Heart right ventricle (tissue), 16 donors: ENCODE measurements at regions not wholly inside any gene's neighbourhood (a gene's known extent, or its start where the extent isn't known, plus 50 kb on each side); places are given as distances from the start of the nearest gene placed in this dataset.

ENCODE experiments used
- ATAC-seq, 8 donors: fragments of 200-7000 bp; cut with Tn5 transposase; one replicate each; pipeline ENCODE4 v1.9.1; 2020; ENCODE audit warnings: mild to moderate bottlenecking in 8 of 8, moderate library complexity in 8 of 8, moderate number of reproducible peaks in 1 of 8
- DNase-seq, 2 donors: peaks; one replicate each; pipeline ENCODE4 v3.0.0-alpha.2; 2020
- H3K27ac ChIP-seq, 10 donors: fragments of 200-600 bp; sonication (generic) in 2 of 10; one replicate each; pipeline versions ENCODE4 v1.5.0 to v1.8.0; 2020 to 2022; ENCODE audit warnings: mild to moderate bottlenecking in 3 of 10
- H3K27me3 ChIP-seq, 7 donors: fragments of 200-600 bp; one replicate each; pipeline ENCODE4 v1.8.0; 2021 to 2022; ENCODE audit warnings: mild to moderate bottlenecking in 2 of 7
- H3K36me3 ChIP-seq, 9 donors: fragments of 200-600 bp; sonication (generic) in 1 of 9; one replicate each; pipeline versions ENCODE4 v1.5.0 to v1.8.0; 2020 to 2022; ENCODE audit warnings: mild to moderate bottlenecking in 2 of 9
- H3K4me1 ChIP-seq, 9 donors: fragments of 200-600 bp; sonication (generic) in 1 of 9; one replicate each; pipeline versions ENCODE4 v1.5.0 to v1.8.0; 2020 to 2022; ENCODE audit warnings: mild to moderate bottlenecking in 4 of 9
- H3K4me3 ChIP-seq, 10 donors: fragments of 200-600 bp; sonication (generic) in 2 of 10; one replicate each; pipeline versions ENCODE4 v1.5.0 to v1.8.0; 2020 to 2022; ENCODE audit warnings: mild to moderate bottlenecking in 7 of 10, moderate library complexity in 2 of 10
- H3K9me3 ChIP-seq, 11 donors: fragments of 200-600 bp in 10 of 11; sonication (generic) in 2 of 11; one replicate each; pipeline versions ENCODE4 v1.5.0 to v1.8.0; 2013 to 2022; ENCODE audit warnings: mild to moderate bottlenecking in 2 of 11, control low read depth in 1 of 11, moderate library complexity in 1 of 11
- WGBS, 2 donors: extraction: QIAGEN DNeasy Blood & Tissue Kit; methylation state at CpG; one replicate each; pipeline ENCODE4 v1.1.7; 2013; ENCODE audit warnings: inconsistent platforms in 1 of 2; 5-methylcytosine and 5-hydroxymethylcytosine counted together
- intact Hi-C, 10 donors: fragments of 100-400 bp; cut with DNase I; formaldehyde crosslinking; loops; one replicate each; pipeline versions ENCODE4 v1.11.1 to v1.14.2; 2022
- TF ChIP-seq, protein P1 (sequence below), 9 donors: fragments of 200-600 bp; sonication (generic) in 2 of 9; IDR thresholded peaks; one replicate each; pipeline versions ENCODE4 v1.5.0 to v1.8.0; 2021 to 2022; ENCODE audit warnings: antibody characterized with exemption in 9 of 9, mild to moderate bottlenecking in 5 of 9, moderate library complexity in 1 of 9
- donor health status: Arrhythmogenic right ventricular cardiomyopathy.
- donor health status: ischemic (EF 13 %, LVEDD 7.1; RV severe dilation, severe dysfunction).
- donor health status: healthy with polysubstance abuse.
- donor health status: DM: no; HTN: yes; CAD: no.
- donor health status: DM: no; HTN: no; CAD: no.
- donor health status: ischemic (EF 25% LVEDD 6.9; RV normal size, moderate dysfunction).
- donor health status: ischemic (EF 25% LVEDD 5.7; RV mildly dilated, moderate dysfunction).
- donor health status: healthy.
- donor health status: DM: yes; HTN: yes; CAD: no.
- donor health status: Ischemic cardiomyopathy.
- donor health status: ischemic (EF 35%, LVEDD 5.7; RV mildly dilated, moderate dysfunction).
- donor health status: nonischemic (EF 11% LVEDD 7.7; RV severe dilation, severe dysfunction).
- donor health status: DM: yes; HTN: yes; CAD: no.
- donor health status: PGD.
- donor health status: ischemic (EF 29% LVEDD 5.4; RV normal size, mild dysfunction).
- donor health status: nonischemic (EF 23%, LVEDD 6.1; RV moderate dilation, normal function).

GRCh38 chr2:111701266-111701665, 182.7 kb downstream of the ANAPC1 start:
- Histone ChIP-seq H3K27me3 (no peaks in the 10 kb centered on the region), H3K27ac (peak overlapping the region in 1 of 10 donors; percentile 49), H3K9me3 (no peaks in the 10 kb centered on the region), H3K4me1 (peaks cover 0 to 66% (median 10%) of the 10 kb centered on the region in 9 donors), H3K36me3 (no peaks in the 10 kb centered on the region), H3K4me3 (no peak overlapping the region)
- TF ChIP-seq, protein P1, sequence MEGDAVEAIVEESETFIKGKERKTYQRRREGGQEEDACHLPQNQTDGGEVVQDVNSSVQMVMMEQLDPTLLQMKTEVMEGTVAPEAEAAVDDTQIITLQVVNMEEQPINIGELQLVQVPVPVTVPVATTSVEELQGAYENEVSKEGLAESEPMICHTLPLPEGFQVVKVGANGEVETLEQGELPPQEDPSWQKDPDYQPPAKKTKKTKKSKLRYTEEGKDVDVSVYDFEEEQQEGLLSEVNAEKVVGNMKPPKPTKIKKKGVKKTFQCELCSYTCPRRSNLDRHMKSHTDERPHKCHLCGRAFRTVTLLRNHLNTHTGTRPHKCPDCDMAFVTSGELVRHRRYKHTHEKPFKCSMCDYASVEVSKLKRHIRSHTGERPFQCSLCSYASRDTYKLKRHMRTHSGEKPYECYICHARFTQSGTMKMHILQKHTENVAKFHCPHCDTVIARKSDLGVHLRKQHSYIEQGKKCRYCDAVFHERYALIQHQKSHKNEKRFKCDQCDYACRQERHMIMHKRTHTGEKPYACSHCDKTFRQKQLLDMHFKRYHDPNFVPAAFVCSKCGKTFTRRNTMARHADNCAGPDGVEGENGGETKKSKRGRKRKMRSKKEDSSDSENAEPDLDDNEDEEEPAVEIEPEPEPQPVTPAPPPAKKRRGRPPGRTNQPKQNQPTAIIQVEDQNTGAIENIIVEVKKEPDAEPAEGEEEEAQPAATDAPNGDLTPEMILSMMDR (IDR thresholded peaks at IDR 0.05) = no peak
- intact Hi-C loops = loop anchor here in 4 of 10 donors (5.0 to 10.0 kb wide), 2 partner anchors 579 to 586 kb away; partner anchors contain the start of gene BCL2L11 (in 1 of the 4)
- ATAC-seq (no peak), DNase-seq (no peak)
- 95 to 98% methylated on average over 4 of the region's 4 CpGs for WGBS, 2 donors

DNA sequence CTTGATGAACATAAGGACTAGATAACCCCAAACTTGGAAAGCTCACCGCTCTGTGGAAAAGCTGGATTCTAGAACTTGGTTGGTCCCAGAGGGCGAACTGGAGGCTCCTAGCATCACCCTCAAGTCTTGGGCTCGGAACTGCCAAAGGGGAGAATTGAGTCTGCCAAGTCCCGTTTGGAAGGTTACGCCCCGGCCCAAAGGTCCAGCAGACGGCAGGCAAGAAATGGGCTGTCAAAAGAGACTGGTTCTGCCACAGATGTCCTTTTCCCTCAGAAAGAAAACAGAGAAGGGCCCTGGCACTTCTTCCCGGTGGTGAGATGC, 182.2 kb downstream of the ANAPC1 start:
- Histone ChIP-seq H3K4me1 (peaks cover 0 to 70% (median 10%) of the 10 kb centered on the region in 9 donors), H3K36me3 (no peaks in the 10 kb centered on the region), H3K27me3 (no peaks in the 10 kb centered on the region), H3K9me3 (no peaks in the 10 kb centered on the region), H3K27ac (peak overlapping the region in 1 of 10 donors; percentile 49), H3K4me3 (no peak overlapping the region)
- DNase-seq = no peak
- intact Hi-C loops = loop anchor here in 4 of 10 donors (5.0 to 10.0 kb wide), 2 partner anchors 579 to 587 kb away; partner anchors contain the start of gene BCL2L11 (in 1 of the 4)
- TF ChIP-seq, protein P1 (IDR thresholded peaks at IDR 0.05) = no peak
- ATAC-seq = no peak
- WGBS, 2 donors = 94 to 95% methylated on average over 8 of the region's 8 CpGs

- peak overlapping the region in 1 of 10 donors; percentile 49 for H3K27ac ChIP-seq
- TF ChIP-seq, protein P1 (IDR thresholded peaks at IDR 0.05) = peak; percentile 51 to 72 (median 64)
- no peaks in the 10 kb centered on the region for H3K36me3 ChIP-seq
- WGBS, 2 donors = 38 to 41% methylated on average over 14 of the region's 14 CpGs
- intact Hi-C loops = loop anchor here in 4 of 10 donors (5.0 to 10.0 kb wide), 2 partner anchors 580 to 587 kb away; partner anchors contain the start of gene BCL2L11 (in 1 of the 4)
- H3K4me3 ChIP-seq = no peak overlapping the region
- ATAC-seq (peak; percentile 32 to 61 (median 53)), DNase-seq (peak; percentile 24 to 66)
- no peaks in the 10 kb centered on the region for H3K27me3 ChIP-seq
- peaks cover 0 to 70% (median 10%) of the 10 kb centered on the region in 9 donors for H3K4me1 ChIP-seq
- H3K9me3 ChIP-seq = no peaks in the 10 kb centered on the region
Observed at GRCh38 chr2:111702119-111702803, 181.7 kb downstream of the ANAPC1 start.

- 81 to 84% methylated on average over 7 of the region's 7 CpGs for WGBS, 2 donors
- peak in 1 of 8 donors; percentile 11 for ATAC-seq
- Histone ChIP-seq H3K4me1 (peaks cover 0 to 68% (median 10%) of the 10 kb centered on the region in 9 donors), H3K9me3 (no peaks in the 10 kb centered on the region), H3K27me3 (no peaks in the 10 kb centered on the region), H3K4me3 (no peak overlapping the region), H3K27ac (peak overlapping the region in 1 of 10 donors; percentile 49), H3K36me3 (no peaks in the 10 kb centered on the region)
- DNase-seq = no peak
- TF ChIP-seq, protein P1 (IDR thresholded peaks at IDR 0.05) = no peak
- intact Hi-C loops = loop anchor here in 4 of 10 donors (5.0 to 10.0 kb wide), 2 partner anchors 580 to 588 kb away; partner anchors contain the start of gene BCL2L11 (in 1 of the 4)
Observed at GRCh38 chr2:111702804-111703196, 181.2 kb downstream of the ANAPC1 start.
